ENCODE measurements at regions not wholly inside any gene's neighbourhood (a gene's known extent, or its start where the extent isn't known, plus 50 kb on each side); places are given as distances from the start of the nearest gene placed in this dataset.

- no peak overlapping the region for H3K27ac Mint-ChIP-seq
- 86% methylated on average over 6 of the region's 7 CpGs for WGBS (ENCODE audit: insufficient coverage)
These were observed 50.0 kb upstream of the CDIN1 start for GRCh38 chr15:36529296-36530011.

More at GRCh38 chr15:36529296-36530011, 50.0 kb upstream of the CDIN1 start:
- no peaks in the 10 kb centered on the region for H3K9me3 ChIP-seq (ENCODE audit: control insufficient read depth, insufficient read depth, low read length)
- H3K4me1 Mint-ChIP-seq = no peaks in the 10 kb centered on the region
- H3K4me1 ChIP-seq (ENCODE audit: control insufficient read depth, insufficient read depth, low read length) = no peaks in the 10 kb centered on the region
- DNase-seq (no peak), ATAC-seq (no peak)
- H3K9me3 Mint-ChIP-seq = peaks cover 0 to 4% of the 10 kb centered on the region in 2 donors
- no peak overlapping the region for H3K27ac ChIP-seq (ENCODE audit: low read length)
- TF ChIP-seq CTCF (IDR thresholded peaks at IDR 0.05) = no peak
- H3K36me3 Mint-ChIP-seq = no peaks in the 10 kb centered on the region
- no peaks in the 10 kb centered on the region for H3K36me3 ChIP-seq (ENCODE audit: control insufficient read depth, insufficient read depth, low read length)
- no peaks in the 10 kb centered on the region for H3K27me3 ChIP-seq (ENCODE audit: control insufficient read depth, insufficient read depth, low read length)
- H3K27me3 Mint-ChIP-seq (ENCODE audit: low read depth in 2 of 2) = peaks cover 0 to 11% of the 10 kb centered on the region in 2 donors
- no peak overlapping the region for H3K4me3 Mint-ChIP-seq
- intact Hi-C loops (cut with micrococcal nuclease) = no loop called here
- H3K4me3 ChIP-seq (ENCODE audit: low read length) = no peak overlapping the region

All from natural killer cell (primary cell).